HG03045 (cell line): ENCODE measurements at regions not wholly inside any gene's neighbourhood (a gene's known extent, or its start where the extent isn't known, plus 50 kb on each side); places are given as distances from the start of the nearest gene placed in this dataset.

Experiments
- ATAC-seq: cut with Tn5 transposase; IDR thresholded peaks from one replicate; pipeline ENCODE4 v1.9.1; 2021; ENCODE audit warnings: mild to moderate bottlenecking, moderate library complexity; ENCODE audit not compliant: unreplicated experiment

GRCh38 chr2:128490321-128490720 lies 171.7 kb upstream of the HS6ST1 start:
- ATAC-seq, result no peak

- no peak for ATAC-seq
These were observed 172.4 kb upstream of the HS6ST1 start for GRCh38 chr2:128490881-128491691.

GRCh38 chr2:128491692-128492244 lies 173.1 kb upstream of the HS6ST1 start:
- ATAC-seq, result no peak

GRCh38 chr2:128492966-128493811 lies 174.5 kb upstream of the HS6ST1 start:
- ATAC-seq, result no peak

GRCh38 chr2:128493880-128494279 lies 175.2 kb upstream of the HS6ST1 start:
- no peak for ATAC-seq

GRCh38 chr2:128494307-128494639 lies 175.6 kb upstream of the HS6ST1 start:
- no peak for ATAC-seq

GRCh38 chr2:128494640-128495321 lies 176.1 kb upstream of the HS6ST1 start:
- ATAC-seq, result no peak

GRCh38 chr2:128495996-128496547 lies 177.4 kb upstream of the HS6ST1 start:
- no peak for ATAC-seq

GRCh38 chr2:128496700-128497099 lies 178.0 kb upstream of the HS6ST1 start:
- no peak for ATAC-seq

GRCh38 chr2:128497461-128497860 lies 178.8 kb upstream of the HS6ST1 start:
- ATAC-seq, result no peak

GRCh38 chr2:128498086-128498485 lies 179.4 kb upstream of the HS6ST1 start:
- no peak for ATAC-seq

- ATAC-seq, result no peak
These were observed 179.9 kb upstream of the HS6ST1 start for GRCh38 chr2:128498589-128498988.

- no peak for ATAC-seq
These were observed 180.9 kb upstream of the HS6ST1 start for GRCh38 chr2:128499367-128500137.

GRCh38 chr2:128500138-128500800 lies 181.6 kb upstream of the HS6ST1 start:
- no peak for ATAC-seq

- no peak for ATAC-seq
These were observed 182.5 kb upstream of the HS6ST1 start for GRCh38 chr2:128501006-128501690.

- no peak for ATAC-seq
These were observed 183.0 kb upstream of the HS6ST1 start for GRCh38 chr2:128501700-128502099.

GRCh38 chr2:128502200-128502599 lies 183.5 kb upstream of the HS6ST1 start:
- ATAC-seq, result no peak

GRCh38 chr2:128502638-128503246 lies 184.1 kb upstream of the HS6ST1 start:
- no peak for ATAC-seq
